HFF-Myc (cell line): ENCODE measurements at regions not wholly inside any gene's neighbourhood (a gene's known extent, or its start where the extent isn't known, plus 50 kb on each side); places are given as distances from the start of the nearest gene placed in this dataset.

Experiments used
- DNase-seq: peaks from one replicate; pipeline ENCODE4 v3.0.0-alpha.2; 2011; ENCODE audit warnings: low read depth; ENCODE audit errors: extremely low read depth
- H3K4me3 ChIP-seq: replicated peaks from 2 replicates; pipeline ENCODE4 v1.5.1; 2011; ENCODE audit warnings: low read depth, mild to moderate bottlenecking, control low read depth, low read length
- CTCF ChIP-seq: IDR thresholded peaks from 2 replicates; pipeline ENCODE4 v1.5.1; 2012; ENCODE audit warnings: mild to moderate bottlenecking, low read depth, low read length, control low read depth; ENCODE audit errors: missing control alignments

- H3K4me3 ChIP-seq: no peak overlapping the region
- no peak for DNase-seq
- no peak for TF ChIP-seq CTCF
Observed at GRCh38 chr3:150132101-150132749, 161.5 kb upstream of the PFN2 start.

GRCh38 chr3:150131663-150132062 lies 161.0 kb upstream of the PFN2 start:
- no peak for TF ChIP-seq CTCF
- DNase-seq: no peak
- no peak overlapping the region for H3K4me3 ChIP-seq

- H3K4me3 ChIP-seq: no peak overlapping the region
- no peak for DNase-seq
- TF ChIP-seq CTCF: no peak
Observed at GRCh38 chr3:150130404-150131100, 159.9 kb upstream of the PFN2 start.

- H3K4me3 ChIP-seq: no peak overlapping the region
- no peak for DNase-seq
- TF ChIP-seq CTCF: no peak
Observed at GRCh38 chr3:150129166-150129565, 158.5 kb upstream of the PFN2 start.

- TF ChIP-seq CTCF: no peak
- H3K4me3 ChIP-seq: no peak overlapping the region
- no peak for DNase-seq
Observed at GRCh38 chr3:150128126-150128525, 157.4 kb upstream of the PFN2 start.

GRCh38 chr3:150127011-150127490 lies 156.4 kb upstream of the PFN2 start:
- no peak for DNase-seq
- no peak overlapping the region for H3K4me3 ChIP-seq
- no peak for TF ChIP-seq CTCF
